GM23338 (cell line): ENCODE measurements at regions not wholly inside any gene's neighbourhood (a gene's known extent, or its start where the extent isn't known, plus 50 kb on each side); places are given as distances from the start of the nearest gene placed in this dataset.

Experiments used
- CREB1 ChIP-seq: fragments of 250-450 bp; sonication (Bioruptor Pico); IDR thresholded peaks from 2 replicates; pipeline ENCODE4 v1.5.0; 2020; ENCODE audit warnings: low read depth, mild to moderate bottlenecking, moderate library complexity
- CTCF ChIP-seq, 2 experiments: fragments of 200-600 bp in 1 of 2; sonication (generic) in 1 of 2; conservative IDR thresholded peaks; 2 replicates each; pipeline versions ENCODE4 v1.5.1 to v1.6.1; 2016 to 2017; ENCODE audit warnings: antibody characterized with exemption in 2 of 2, low read depth in 2 of 2, mild to moderate bottlenecking in 2 of 2, moderate library complexity in 1 of 2
- EZH2 ChIP-seq: fragments of 200-600 bp; sonication (generic); IDR thresholded peaks from one replicate; pipeline ENCODE4 v1.8.0; 2017; ENCODE audit warnings: antibody characterized with exemption, mild to moderate bottlenecking, low read depth; ENCODE audit not compliant: unreplicated experiment
- EZH2phosphoT487 ChIP-seq: fragments of 200-600 bp; sonication (generic); IDR thresholded peaks from one replicate; pipeline ENCODE4 v1.8.1; 2018; ENCODE audit warnings: antibody characterized with exemption; ENCODE audit not compliant: unreplicated experiment
- POLR2AphosphoS5 ChIP-seq: IDR thresholded peaks from 2 replicates; pipeline ENCODE4 v1.6.1; 2016; ENCODE audit warnings: antibody characterized with exemption, low read depth
- TF ChIP-seq, protein P1 (sequence below): IDR thresholded peaks from one replicate; pipeline ENCODE4 v1.6.1; 2018; ENCODE audit warnings: antibody characterized with exemption; ENCODE audit not compliant: unreplicated experiment

DNA sequence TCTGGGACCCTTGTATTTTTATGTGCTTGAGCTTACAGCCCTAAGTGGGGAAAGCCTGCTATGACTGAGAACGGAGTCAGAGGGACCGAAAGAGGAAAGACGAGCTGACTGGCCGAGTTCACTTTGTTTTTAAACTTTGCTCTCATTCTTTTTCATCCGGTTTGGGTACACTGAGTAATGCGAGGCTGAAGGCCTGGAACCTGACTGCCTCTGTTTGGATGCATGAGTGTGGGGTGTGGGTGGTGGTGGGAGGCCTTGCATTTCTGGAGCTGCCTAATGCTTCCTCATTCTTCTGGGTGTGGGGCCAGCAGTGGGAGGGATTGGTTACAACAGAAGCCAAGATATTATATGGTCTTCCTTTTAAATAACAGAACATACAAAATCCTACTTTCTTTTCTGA, 155.5 kb downstream of the BUB3 start:
- no peak for TF ChIP-seq CTCF (conservative IDR thresholded peaks at IDR 0.05; ENCODE audit: low read depth in 2 of 2)
- TF ChIP-seq EZH2phosphoT487 = no peak
- no peak for TF ChIP-seq EZH2
- TF ChIP-seq, protein P1, sequence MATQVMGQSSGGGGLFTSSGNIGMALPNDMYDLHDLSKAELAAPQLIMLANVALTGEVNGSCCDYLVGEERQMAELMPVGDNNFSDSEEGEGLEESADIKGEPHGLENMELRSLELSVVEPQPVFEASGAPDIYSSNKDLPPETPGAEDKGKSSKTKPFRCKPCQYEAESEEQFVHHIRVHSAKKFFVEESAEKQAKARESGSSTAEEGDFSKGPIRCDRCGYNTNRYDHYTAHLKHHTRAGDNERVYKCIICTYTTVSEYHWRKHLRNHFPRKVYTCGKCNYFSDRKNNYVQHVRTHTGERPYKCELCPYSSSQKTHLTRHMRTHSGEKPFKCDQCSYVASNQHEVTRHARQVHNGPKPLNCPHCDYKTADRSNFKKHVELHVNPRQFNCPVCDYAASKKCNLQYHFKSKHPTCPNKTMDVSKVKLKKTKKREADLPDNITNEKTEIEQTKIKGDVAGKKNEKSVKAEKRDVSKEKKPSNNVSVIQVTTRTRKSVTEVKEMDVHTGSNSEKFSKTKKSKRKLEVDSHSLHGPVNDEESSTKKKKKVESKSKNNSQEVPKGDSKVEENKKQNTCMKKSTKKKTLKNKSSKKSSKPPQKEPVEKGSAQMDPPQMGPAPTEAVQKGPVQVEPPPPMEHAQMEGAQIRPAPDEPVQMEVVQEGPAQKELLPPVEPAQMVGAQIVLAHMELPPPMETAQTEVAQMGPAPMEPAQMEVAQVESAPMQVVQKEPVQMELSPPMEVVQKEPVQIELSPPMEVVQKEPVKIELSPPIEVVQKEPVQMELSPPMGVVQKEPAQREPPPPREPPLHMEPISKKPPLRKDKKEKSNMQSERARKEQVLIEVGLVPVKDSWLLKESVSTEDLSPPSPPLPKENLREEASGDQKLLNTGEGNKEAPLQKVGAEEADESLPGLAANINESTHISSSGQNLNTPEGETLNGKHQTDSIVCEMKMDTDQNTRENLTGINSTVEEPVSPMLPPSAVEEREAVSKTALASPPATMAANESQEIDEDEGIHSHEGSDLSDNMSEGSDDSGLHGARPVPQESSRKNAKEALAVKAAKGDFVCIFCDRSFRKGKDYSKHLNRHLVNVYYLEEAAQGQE = no peak
- TF ChIP-seq POLR2AphosphoS5 = no peak
- TF ChIP-seq CREB1 (CRISPR knock-in tag) = no peak
